ENCODE measurements at regions not wholly inside any gene's neighbourhood (a gene's known extent, or its start where the extent isn't known, plus 50 kb on each side); places are given as distances from the start of the nearest gene placed in this dataset.

DNA sequence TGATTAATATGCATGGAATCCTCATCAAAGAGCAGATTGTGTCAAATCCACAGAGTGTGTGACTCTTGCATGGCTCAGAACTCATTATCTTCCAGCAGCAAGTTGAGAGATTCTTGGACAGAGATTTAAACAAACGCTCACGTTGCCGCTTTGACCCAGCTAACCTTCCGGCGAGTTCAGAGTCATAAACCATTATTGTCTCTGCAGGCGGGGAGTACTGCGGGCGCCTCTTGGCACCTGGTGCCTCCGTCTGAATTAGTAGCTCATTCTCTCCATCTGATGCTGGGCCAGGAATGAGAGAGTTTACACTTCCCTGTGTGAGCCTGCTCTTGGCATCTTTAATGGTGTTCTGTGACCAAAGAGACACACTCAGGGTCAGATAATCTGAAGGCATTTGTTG, 138.6 kb upstream of the WSCD1 start:
- DNase-seq (ENCODE audit: low read depth in 1 of 2, low spot score in 1 of 2) = no peak
- no peak for TF ChIP-seq JUND (IDR thresholded peaks at IDR 0.05; ENCODE audit: low read depth)
- in situ Hi-C loops (cut with HindIII; ENCODE audit: low pct_unique_long_range_greater_than_20kb, low sequenced_read_pairs) = no loop called here

DNA sequence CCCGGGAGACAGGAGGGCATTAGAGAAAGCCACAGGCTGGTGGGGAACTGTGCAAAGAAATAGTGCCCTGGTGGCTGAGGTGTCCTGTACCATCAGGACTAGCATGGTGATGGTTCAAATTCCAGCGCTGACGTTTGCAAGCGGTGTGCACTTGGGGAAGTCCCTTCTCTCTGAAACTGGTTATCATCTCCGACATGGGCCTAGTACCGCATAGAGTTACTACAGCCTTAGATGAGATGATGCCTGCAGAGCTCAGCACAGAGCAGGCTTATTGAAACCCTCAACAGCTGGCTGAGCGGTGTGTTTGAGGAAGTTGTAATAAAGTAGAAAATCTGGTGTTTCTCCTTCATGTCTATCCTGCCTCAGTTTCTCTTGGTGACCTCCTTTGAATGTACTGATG, 136.7 kb upstream of the WSCD1 start:
- TF ChIP-seq JUND (IDR thresholded peaks at IDR 0.05; ENCODE audit: low read depth) = no peak
- no peak for DNase-seq (ENCODE audit: low read depth in 1 of 2, low spot score in 1 of 2)
- in situ Hi-C loops (cut with HindIII; ENCODE audit: low pct_unique_long_range_greater_than_20kb, low sequenced_read_pairs) = no loop called here

DNA sequence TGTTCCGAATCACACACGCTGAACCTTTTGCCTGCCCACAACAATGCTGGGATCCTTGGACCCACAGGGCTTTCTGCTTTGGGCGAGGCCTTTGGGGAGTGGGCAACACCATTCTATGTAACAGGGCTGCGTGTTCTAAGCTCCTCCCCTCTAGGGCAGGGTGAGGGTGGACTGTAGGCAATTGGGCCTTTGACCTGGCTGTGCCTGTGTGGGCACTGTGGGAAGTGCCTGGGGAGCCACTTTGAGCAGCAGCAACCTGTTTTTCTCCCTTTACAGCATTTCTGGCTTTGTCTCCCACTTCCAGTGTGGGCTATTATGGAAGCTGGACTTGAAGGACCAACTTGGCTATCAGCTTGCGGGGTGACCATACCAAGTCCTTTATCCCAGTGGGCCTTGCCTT, 128.9 kb upstream of the WSCD1 start:
- in situ Hi-C loops (cut with HindIII; ENCODE audit: low pct_unique_long_range_greater_than_20kb, low sequenced_read_pairs) = no loop called here
- DNase-seq (ENCODE audit: low read depth in 1 of 2, low spot score in 1 of 2) = peak in 1 of 2 experiments; percentile 3
- TF ChIP-seq JUND (IDR thresholded peaks at IDR 0.05; ENCODE audit: low read depth) = no peak

DNA sequence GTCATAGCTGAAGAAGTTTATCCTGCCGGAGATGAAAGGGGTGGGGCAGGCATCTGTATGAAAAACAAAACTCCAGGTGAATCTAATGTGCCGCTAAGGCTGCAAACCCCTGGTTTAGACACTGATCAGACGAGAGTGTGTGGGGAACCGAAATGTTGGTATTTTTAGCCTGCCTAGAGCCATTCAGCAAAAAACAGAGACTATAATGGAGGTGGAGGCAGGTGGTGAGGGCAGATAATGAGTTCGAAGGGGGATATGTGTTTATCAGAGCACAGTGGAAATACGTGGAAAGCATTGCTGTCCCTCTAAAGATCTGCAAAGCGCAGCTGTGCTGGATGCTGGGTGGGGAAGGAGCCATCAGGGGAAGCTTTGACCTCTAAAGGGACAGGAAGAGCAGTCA, 127.5 kb upstream of the WSCD1 start:
- DNase-seq (ENCODE audit: low read depth in 1 of 2, low spot score in 1 of 2) = no peak
- in situ Hi-C loops (cut with HindIII; ENCODE audit: low pct_unique_long_range_greater_than_20kb, low sequenced_read_pairs) = no loop called here
- TF ChIP-seq JUND (IDR thresholded peaks at IDR 0.05; ENCODE audit: low read depth) = no peak

DNA sequence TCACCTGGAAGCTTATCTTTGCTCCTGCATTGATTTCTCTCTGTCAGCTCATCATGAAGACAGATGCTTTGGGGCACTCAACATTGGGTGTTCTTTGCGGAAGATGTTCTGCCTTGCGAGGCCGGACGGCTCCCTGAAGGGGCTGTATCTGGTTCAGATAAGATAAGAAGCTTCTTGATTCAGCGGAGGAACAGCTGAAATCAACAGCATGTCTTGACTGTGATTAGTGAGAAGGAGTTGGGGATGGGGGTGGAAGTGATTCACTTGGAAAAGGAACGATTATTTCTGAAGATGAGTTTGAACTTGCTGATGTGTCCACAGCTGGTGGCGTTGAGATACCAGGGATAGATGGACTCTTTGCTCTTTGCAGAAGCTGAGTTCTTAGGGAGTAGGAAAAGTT, 126.9 kb upstream of the WSCD1 start:
- in situ Hi-C loops (cut with HindIII; ENCODE audit: low pct_unique_long_range_greater_than_20kb, low sequenced_read_pairs) = no loop called here
- TF ChIP-seq JUND (IDR thresholded peaks at IDR 0.05; ENCODE audit: low read depth) = no peak
- DNase-seq (ENCODE audit: low read depth in 1 of 2, low spot score in 1 of 2) = no peak

DNA sequence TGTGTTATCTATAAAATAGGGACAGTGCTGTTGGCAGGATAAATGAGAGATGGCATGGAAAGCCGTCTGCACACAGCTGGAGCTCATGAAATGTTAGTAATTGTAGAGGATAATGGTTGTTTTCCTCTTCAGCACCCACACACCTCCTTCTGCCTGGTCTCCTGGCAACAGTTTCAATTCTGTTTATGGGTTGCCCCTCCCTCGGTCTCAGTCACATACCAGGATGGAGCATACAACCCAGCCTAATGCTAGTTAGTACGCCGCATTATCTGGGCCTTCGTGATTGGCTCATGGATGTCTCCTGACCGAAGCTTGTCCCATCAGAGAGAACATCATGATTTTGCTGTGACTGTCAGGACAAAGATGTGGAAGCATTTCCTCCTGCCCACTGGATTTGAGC, 126.2 kb upstream of the WSCD1 start:
- no peak for DNase-seq (ENCODE audit: low read depth in 1 of 2, low spot score in 1 of 2)
- in situ Hi-C loops (cut with HindIII; ENCODE audit: low pct_unique_long_range_greater_than_20kb, low sequenced_read_pairs) = no loop called here
- TF ChIP-seq JUND (IDR thresholded peaks at IDR 0.05; ENCODE audit: low read depth) = no peak

DNA sequence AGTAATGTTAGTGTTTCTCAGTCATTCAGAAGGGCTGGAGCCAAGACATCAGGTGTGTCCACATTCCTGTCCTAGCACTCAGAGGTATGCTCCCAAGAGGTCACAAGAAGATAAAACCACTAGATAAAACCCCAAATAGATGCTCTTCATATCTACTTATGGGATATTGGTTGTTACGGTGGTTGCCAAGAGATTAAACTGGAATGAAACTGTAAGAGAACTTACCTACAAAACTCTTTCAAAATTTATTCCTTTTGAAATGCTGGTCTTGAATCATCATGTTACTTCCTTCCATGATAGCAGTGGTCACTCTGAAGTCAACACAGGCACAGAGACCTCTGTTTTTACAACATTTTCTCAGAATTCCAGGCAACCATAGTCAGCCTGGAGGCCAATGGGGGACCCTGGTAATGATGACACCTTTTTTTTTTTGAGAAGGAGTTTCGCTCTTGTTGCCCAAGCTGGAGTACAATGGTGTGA, 122.4 kb upstream of the WSCD1 start:
- DNase-seq (ENCODE audit: low read depth in 1 of 2, low spot score in 1 of 2) = no peak
- in situ Hi-C loops (cut with HindIII; ENCODE audit: low pct_unique_long_range_greater_than_20kb, low sequenced_read_pairs) = no loop called here
- no peak for TF ChIP-seq JUND (IDR thresholded peaks at IDR 0.05; ENCODE audit: low read depth)

DNA sequence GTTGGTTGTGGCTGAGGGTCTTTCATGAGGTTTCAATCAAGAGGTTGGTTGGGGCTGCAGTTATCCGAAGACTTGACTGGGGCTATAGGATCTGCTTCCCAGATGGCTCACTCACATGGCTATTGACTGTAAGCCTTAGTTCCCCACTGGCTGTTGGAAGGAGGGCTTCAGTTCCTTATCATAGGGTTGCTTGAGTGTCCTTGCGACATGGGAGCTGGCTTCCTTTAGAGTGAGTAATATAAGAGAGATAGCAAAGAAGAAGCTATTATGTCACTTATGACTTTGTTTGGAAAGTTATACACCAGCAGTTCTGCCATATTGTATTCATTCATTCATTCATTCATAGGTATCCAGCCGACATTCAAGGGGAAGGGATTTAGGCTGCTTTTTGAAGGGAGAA, 121.4 kb upstream of the WSCD1 start:
- no peak for TF ChIP-seq JUND (IDR thresholded peaks at IDR 0.05; ENCODE audit: low read depth)
- in situ Hi-C loops (cut with HindIII; ENCODE audit: low pct_unique_long_range_greater_than_20kb, low sequenced_read_pairs) = no loop called here

DNA sequence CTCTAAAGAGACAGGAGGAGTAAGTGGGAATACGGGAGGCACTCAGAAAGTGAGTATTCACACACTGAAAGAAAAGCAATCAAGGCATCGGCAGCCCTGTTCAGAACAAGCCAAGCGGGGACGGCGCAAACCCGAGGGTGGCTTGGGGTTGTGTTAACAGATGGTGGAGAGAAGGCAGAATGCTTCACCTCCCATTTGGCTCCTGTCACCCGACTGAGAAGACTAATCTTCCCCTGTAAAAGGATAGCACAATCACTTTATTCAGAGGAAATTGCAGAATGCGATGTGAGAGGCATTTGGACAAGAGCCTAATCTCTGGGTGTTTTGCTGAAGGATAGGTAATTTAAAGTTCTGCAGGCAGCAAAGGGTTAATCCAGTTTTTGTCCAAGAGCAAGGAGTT, 119.3 kb upstream of the WSCD1 start:
- no peak for TF ChIP-seq JUND (IDR thresholded peaks at IDR 0.05; ENCODE audit: low read depth)
- in situ Hi-C loops (cut with HindIII; ENCODE audit: low pct_unique_long_range_greater_than_20kb, low sequenced_read_pairs) = no loop called here
- DNase-seq (ENCODE audit: low read depth in 1 of 2, low spot score in 1 of 2) = no peak

More for the DNA sequence above, 121.4 kb upstream of the WSCD1 start:
- no peak for DNase-seq (ENCODE audit: low read depth in 1 of 2, low spot score in 1 of 2)

DNA sequence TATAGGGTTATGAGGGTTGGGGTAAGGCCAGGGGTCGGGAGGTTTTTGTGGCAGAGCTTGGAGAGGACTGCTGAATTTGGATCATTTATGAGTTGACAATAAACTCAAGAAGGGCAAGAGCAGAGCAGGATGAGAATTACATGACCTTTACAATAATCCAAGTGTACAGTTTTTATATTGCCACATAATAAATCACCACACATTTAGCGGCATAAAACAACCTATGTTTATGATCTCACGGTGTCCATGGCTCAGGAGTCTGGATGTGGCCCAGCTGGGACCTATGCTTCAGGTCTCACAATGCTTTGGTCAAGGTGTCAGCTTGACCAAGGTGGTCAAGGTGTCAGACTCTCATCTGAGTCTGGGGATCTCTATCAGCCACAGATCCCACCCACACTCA, 118.3 kb upstream of the WSCD1 start:
- no peak for DNase-seq (ENCODE audit: low read depth in 1 of 2, low spot score in 1 of 2)
- no peak for TF ChIP-seq JUND (IDR thresholded peaks at IDR 0.05; ENCODE audit: low read depth)
- in situ Hi-C loops (cut with HindIII; ENCODE audit: low pct_unique_long_range_greater_than_20kb, low sequenced_read_pairs) = no loop called here

DNA sequence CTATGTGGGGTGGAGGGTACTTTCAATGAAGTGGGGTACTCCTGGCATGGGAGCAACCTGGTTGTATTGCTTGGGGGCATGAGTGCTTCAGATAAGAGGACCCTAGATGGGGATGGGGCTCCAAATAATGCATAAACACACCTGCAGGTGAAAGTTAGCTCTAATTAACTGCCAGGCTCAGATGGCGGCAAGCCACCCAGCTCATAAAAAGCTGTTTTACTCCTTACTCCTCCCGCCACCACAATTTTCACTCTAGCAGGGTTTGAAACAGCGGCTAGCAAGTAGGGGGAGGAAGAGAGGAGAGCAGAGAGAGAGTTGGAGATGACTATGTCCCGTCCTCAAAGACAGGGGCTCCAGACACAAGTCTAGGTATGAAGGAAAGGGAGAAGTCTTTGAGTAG, 117.7 kb upstream of the WSCD1 start:
- no peak for DNase-seq (ENCODE audit: low read depth in 1 of 2, low spot score in 1 of 2)
- TF ChIP-seq JUND (IDR thresholded peaks at IDR 0.05; ENCODE audit: low read depth) = no peak
- in situ Hi-C loops (cut with HindIII; ENCODE audit: low pct_unique_long_range_greater_than_20kb, low sequenced_read_pairs) = no loop called here

DNA sequence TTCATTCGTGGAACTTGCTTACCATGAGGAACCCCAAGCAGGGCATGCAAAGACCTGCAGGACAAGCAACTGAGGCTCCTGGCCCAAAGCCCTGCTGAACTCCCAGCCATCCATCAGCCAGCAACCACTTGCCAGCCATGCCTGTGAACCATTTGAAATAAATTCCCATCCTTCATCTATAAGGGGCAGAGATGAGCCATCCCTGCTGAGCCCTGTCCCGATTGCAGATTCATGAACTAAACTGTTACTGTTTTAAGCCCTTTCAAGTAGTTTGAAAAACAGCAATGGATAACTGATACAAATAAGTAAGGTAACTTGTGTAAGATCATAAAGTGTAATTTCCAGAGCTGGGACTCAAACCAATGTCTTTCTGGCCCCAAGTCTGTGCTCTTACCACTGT, 114.4 kb upstream of the WSCD1 start:
- in situ Hi-C loops (cut with HindIII; ENCODE audit: low pct_unique_long_range_greater_than_20kb, low sequenced_read_pairs) = no loop called here
- no peak for TF ChIP-seq JUND (IDR thresholded peaks at IDR 0.05; ENCODE audit: low read depth)
- no peak for DNase-seq (ENCODE audit: low read depth in 1 of 2, low spot score in 1 of 2)

DNA sequence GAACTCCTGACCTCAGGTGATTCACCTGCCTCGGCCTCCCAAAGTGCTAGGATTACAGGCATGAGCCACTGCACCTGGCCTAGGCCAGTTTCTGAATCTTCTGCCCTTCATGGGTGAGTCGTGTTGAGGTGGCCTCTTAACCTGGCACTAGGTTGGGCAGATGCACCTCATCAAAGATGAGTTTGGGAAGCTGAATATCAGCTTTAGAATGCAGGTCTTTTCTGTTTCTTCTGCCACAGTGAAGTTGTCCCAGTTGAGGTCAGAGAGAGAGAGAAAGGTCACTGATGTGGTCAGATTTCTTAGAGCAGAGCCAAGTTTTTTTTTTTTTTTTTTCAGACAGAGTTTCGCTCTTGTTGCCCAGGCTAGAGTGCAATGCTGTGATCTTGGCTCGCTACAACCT, 111.3 kb upstream of the WSCD1 start:
- in situ Hi-C loops (cut with HindIII; ENCODE audit: low pct_unique_long_range_greater_than_20kb, low sequenced_read_pairs) = no loop called here
- DNase-seq (ENCODE audit: low read depth in 1 of 2, low spot score in 1 of 2) = no peak
- TF ChIP-seq JUND (IDR thresholded peaks at IDR 0.05; ENCODE audit: low read depth) = no peak

DNA sequence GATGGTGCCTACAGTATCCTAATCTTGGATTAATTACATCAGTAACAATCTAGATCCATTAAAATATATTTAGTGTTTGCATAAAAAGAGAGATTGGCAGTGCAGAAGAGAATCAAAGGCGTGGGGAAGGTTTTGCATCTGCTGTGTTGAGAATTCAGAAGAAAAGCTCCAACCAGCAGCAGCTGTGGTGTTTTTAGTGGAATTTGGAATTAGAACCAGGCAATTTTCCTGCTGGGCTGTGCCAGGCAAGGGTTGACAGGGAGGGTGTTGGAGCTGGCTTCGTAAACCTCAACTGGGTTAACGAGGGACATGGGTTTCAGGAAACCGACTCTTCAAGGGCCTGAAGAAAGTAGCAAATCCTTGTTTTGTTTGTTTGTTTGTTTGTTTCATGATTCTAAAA, 107.8 kb upstream of the WSCD1 start:
- in situ Hi-C loops (cut with HindIII; ENCODE audit: low pct_unique_long_range_greater_than_20kb, low sequenced_read_pairs) = no loop called here
- no peak for DNase-seq (ENCODE audit: low read depth in 1 of 2, low spot score in 1 of 2)
- no peak for TF ChIP-seq JUND (IDR thresholded peaks at IDR 0.05; ENCODE audit: low read depth)
